ENCODE measurements at regions not wholly inside any gene's neighbourhood (a gene's known extent, or its start where the extent isn't known, plus 50 kb on each side); places are given as distances from the start of the nearest gene placed in this dataset.

DNA sequence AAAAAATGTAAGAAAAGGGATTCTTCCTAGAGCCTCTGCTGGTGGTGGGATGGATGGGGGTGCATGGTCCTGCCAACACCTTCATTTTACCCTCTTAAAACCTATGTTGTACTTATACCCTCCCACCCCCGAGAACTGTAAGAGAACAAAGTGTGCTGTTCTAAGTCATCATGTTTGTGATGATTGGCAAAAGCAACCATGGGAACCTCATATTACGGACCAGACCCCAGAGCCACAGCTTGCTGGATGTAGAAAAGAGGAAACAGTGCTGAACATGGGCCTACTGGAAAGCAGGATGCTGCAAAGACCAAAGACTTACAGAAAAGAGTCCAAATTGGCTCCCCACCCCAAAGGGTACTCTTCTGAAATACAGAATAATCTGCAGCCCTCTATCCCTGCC, 311.2 kb downstream of the DUSP6 start:
- WGBS (ENCODE audit: low lambda C conversion rate, missing lambda C conversion rate) = 98% methylated on average over 2 of the region's 2 CpGs
- H3K4me1 ChIP-seq (ENCODE audit: insufficient read depth) = no peaks in the 10 kb centered on the region
- TF ChIP-seq EZH2phosphoT487 (IDR thresholded peaks at IDR 0.05; ENCODE audit: low read depth, severe bottlenecking, unreplicated experiment) (no peak), EZH2 (IDR thresholded peaks at IDR 0.05; ENCODE audit: borderline replicate concordance) (no peak)
- TF ChIP-seq, protein P1, sequence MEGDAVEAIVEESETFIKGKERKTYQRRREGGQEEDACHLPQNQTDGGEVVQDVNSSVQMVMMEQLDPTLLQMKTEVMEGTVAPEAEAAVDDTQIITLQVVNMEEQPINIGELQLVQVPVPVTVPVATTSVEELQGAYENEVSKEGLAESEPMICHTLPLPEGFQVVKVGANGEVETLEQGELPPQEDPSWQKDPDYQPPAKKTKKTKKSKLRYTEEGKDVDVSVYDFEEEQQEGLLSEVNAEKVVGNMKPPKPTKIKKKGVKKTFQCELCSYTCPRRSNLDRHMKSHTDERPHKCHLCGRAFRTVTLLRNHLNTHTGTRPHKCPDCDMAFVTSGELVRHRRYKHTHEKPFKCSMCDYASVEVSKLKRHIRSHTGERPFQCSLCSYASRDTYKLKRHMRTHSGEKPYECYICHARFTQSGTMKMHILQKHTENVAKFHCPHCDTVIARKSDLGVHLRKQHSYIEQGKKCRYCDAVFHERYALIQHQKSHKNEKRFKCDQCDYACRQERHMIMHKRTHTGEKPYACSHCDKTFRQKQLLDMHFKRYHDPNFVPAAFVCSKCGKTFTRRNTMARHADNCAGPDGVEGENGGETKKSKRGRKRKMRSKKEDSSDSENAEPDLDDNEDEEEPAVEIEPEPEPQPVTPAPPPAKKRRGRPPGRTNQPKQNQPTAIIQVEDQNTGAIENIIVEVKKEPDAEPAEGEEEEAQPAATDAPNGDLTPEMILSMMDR (IDR thresholded peaks at IDR 0.05; ENCODE audit: poor library complexity) = no peak

DNA sequence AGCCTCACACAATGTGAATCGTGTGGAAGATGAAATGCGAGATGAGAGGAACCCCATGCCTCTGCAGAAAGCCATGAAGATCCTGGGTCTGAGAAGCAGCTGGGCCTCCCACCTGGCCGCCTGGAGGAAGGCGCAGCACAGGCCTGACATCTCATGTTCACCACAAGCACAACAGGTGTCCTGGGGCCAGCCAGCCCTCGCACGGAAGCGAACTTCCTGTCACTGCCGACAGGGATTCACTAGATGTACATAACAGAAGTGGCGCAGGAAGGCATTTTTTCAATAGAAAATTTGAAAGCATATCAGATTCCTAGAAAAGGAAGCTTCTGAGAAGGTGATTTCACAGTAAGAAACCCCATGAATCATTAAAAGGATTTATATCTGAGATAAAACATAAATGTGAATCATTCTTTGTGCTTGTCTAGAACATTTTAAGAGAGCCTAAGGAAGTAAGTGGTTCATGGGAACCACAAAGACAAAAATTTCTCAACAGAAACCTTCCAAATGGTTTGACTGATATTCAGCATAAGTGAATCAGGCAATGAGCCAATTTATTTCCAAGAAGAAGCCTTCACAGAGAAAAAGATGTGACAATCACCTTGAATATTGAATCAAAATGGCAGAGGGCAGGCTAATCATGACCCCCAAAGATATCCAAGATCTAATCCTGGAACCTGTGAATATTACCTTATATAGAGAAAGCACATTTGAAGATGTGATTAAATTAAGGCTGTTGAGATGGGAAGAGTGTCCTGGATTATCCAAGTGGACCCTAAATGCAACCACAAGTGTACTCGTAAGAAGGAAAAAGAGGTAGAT, 311.9 kb downstream of the DUSP6 start:
- Histone ChIP-seq H3K79me2 (no peaks in the 10 kb centered on the region), H3K36me3 (replicated peaks; ENCODE audit: insufficient read depth, low read depth) (no peaks in the 10 kb centered on the region), H3K4me3 (no peak overlapping the region), H3K4me2 (no peak overlapping the region), H3K27me3 (no peaks in the 10 kb centered on the region), H2AFZ (no peak overlapping the region), H3K9me2 (replicated peaks; ENCODE audit: insufficient read depth) (no peaks in the 10 kb centered on the region), H3K4me1 (ENCODE audit: insufficient read depth) (no peaks in the 10 kb centered on the region), H4K20me1 (ENCODE audit: insufficient read depth, poor library complexity, severe bottlenecking) (no peaks in the 10 kb centered on the region), H3K9me3 (ENCODE audit: low read depth) (no peaks in the 10 kb centered on the region), H3K27ac (no peak overlapping the region)
- TF ChIP-seq EZH2phosphoT487 (IDR thresholded peaks at IDR 0.05; ENCODE audit: low read depth, severe bottlenecking, unreplicated experiment) (no peak), EZH2 (IDR thresholded peaks at IDR 0.05; ENCODE audit: borderline replicate concordance) (no peak)
- TF ChIP-seq, protein P1 (IDR thresholded peaks at IDR 0.05; ENCODE audit: poor library complexity) = no peak
- 89% methylated on average over 10 of the region's 10 CpGs for WGBS (ENCODE audit: low lambda C conversion rate, missing lambda C conversion rate)
- DNase-seq (ENCODE audit: low spot score) = no peak

More for the DNA sequence above, 311.2 kb downstream of the DUSP6 start:
- Histone ChIP-seq H3K36me3 (replicated peaks; ENCODE audit: insufficient read depth, low read depth) (no peaks in the 10 kb centered on the region), H2AFZ (no peak overlapping the region), H3K27me3 (no peaks in the 10 kb centered on the region), H3K27ac (no peak overlapping the region), H3K4me3 (no peak overlapping the region), H3K79me2 (no peaks in the 10 kb centered on the region), H3K9me2 (replicated peaks; ENCODE audit: insufficient read depth) (no peaks in the 10 kb centered on the region), H3K4me2 (no peak overlapping the region), H3K9me3 (ENCODE audit: low read depth) (no peaks in the 10 kb centered on the region), H4K20me1 (ENCODE audit: insufficient read depth, poor library complexity, severe bottlenecking) (no peaks in the 10 kb centered on the region)
- DNase-seq (ENCODE audit: low spot score) = no peak

DNA sequence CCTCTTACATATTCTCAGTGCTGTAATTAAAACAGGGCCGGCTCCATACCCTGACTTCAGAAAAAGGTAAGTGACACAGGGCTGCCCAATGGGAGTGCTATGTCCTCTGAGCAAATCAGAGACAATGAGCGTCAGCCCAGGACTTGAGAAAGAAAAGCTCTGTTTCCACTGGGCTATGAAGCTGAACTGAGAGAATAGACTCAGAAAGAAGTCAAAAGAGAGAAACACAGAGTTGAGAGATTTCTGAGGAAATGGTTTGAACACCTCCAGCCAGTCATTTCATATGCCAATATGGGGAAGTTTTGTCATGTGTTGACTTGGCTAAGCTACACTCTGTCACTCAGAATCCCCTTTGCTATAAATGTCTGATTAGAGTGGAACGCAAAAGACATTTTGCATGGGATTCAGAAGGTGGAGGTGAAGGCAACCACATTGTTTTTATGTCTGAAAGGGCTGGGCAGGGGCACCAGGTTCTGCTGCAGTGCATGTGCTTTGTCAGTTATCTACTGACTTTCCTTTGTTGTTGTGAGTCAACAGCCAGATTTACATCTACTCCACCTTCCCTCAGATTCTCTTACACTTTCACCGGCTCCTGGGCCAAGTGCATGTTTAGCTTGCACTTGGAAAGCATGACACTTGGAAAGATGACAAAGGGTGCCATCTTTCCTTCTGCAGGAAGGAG, 313.3 kb downstream of the DUSP6 start:
- Histone ChIP-seq H3K27me3 (no peaks in the 10 kb centered on the region), H3K4me3 (no peak overlapping the region), H3K9me3 (ENCODE audit: low read depth) (no peaks in the 10 kb centered on the region), H3K4me1 (ENCODE audit: insufficient read depth) (no peaks in the 10 kb centered on the region), H3K36me3 (replicated peaks; ENCODE audit: insufficient read depth, low read depth) (no peaks in the 10 kb centered on the region), H3K4me2 (no peak overlapping the region), H3K27ac (no peak overlapping the region), H3K9me2 (replicated peaks; ENCODE audit: insufficient read depth) (no peaks in the 10 kb centered on the region), H4K20me1 (ENCODE audit: insufficient read depth, poor library complexity, severe bottlenecking) (no peaks in the 10 kb centered on the region), H3K79me2 (no peaks in the 10 kb centered on the region), H2AFZ (no peak overlapping the region)
- no peak for DNase-seq (ENCODE audit: low spot score)
- TF ChIP-seq EZH2phosphoT487 (IDR thresholded peaks at IDR 0.05; ENCODE audit: low read depth, severe bottlenecking, unreplicated experiment) = no peak
- no peak for TF ChIP-seq EZH2 (IDR thresholded peaks at IDR 0.05; ENCODE audit: borderline replicate concordance)
- TF ChIP-seq, protein P1 (IDR thresholded peaks at IDR 0.05; ENCODE audit: poor library complexity) = no peak
- 77% methylated on average over 4 of the region's 4 CpGs for WGBS (ENCODE audit: low lambda C conversion rate, missing lambda C conversion rate)

Data from hepatocyte (in vitro differentiated cells).